ENCODE measurements at regions not wholly inside any gene's neighbourhood (a gene's known extent, or its start where the extent isn't known, plus 50 kb on each side); places are given as distances from the start of the nearest gene placed in this dataset.

DNA sequence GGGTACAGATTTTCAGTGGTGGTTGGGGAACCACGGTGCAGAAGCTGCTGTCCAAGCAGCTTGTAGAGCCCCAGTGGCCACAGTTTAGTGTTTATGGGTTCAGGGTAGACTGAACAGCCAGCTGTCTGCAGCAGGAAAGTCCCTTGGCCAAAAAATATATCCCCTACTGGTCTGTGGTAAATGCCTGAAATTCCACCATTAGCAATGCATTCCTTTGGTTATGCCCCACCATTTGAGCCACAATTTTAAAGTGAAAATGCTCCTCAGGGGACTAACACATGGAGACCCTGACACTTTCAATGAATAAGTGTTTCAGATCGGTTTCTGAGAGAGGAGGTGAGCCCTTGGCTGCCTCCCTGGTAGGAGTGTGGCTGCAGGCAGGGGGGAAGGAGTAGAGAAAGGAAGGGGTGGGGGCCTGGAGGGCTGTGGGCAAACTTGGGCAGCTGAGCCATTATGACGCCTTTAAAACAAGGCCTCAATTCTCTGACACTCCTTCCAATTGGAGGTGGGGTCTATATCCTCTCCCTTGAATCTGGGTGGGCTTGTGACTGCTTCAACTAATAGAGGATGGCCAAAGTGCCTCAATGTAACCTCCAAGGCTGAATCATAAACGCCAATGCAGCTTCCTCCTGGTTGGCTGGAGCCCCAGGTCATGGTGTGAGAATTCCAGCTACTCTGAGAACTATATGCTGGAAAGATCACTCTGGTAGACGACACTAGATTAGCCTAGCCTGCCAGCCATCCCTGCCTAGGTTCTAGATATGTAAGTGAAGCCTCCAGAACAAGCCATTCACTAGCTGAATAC, 75.8 kb upstream of the ATP6AP2 start:
- no peak overlapping the region for H3K4me3 ChIP-seq (replicated peaks; ENCODE audit: low read depth, low read length)
- peak; percentile 50 for DNase-seq (ENCODE audit: low read depth)
- TF ChIP-seq, protein P1, sequence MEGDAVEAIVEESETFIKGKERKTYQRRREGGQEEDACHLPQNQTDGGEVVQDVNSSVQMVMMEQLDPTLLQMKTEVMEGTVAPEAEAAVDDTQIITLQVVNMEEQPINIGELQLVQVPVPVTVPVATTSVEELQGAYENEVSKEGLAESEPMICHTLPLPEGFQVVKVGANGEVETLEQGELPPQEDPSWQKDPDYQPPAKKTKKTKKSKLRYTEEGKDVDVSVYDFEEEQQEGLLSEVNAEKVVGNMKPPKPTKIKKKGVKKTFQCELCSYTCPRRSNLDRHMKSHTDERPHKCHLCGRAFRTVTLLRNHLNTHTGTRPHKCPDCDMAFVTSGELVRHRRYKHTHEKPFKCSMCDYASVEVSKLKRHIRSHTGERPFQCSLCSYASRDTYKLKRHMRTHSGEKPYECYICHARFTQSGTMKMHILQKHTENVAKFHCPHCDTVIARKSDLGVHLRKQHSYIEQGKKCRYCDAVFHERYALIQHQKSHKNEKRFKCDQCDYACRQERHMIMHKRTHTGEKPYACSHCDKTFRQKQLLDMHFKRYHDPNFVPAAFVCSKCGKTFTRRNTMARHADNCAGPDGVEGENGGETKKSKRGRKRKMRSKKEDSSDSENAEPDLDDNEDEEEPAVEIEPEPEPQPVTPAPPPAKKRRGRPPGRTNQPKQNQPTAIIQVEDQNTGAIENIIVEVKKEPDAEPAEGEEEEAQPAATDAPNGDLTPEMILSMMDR (IDR thresholded peaks at IDR 0.05; ENCODE audit: low read length, missing control alignments): no peak

DNA sequence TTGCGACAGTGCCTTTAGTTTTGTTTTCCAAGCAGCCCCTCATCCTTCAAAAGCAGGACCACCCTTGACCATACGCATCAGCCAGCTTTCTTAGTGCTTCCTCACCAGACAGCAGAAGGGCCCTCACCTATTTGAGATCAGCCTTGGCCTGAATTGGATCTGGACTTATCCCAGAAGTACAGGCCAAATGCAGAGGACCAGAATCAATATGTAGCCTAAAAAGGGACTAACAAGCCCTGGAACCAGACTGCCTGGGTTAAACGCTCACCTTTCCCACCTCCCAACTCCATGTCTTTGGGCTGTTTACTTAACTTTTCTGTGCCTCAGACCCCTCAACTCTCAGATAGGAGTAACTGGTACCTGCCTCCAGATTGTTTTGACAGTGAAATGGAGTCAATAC, 77.7 kb upstream of the ATP6AP2 start:
- DNase-seq (ENCODE audit: low read depth): no peak
- no peak overlapping the region for H3K4me3 ChIP-seq (replicated peaks; ENCODE audit: low read depth, low read length)
- TF ChIP-seq, protein P1 (IDR thresholded peaks at IDR 0.05; ENCODE audit: low read length, missing control alignments): no peak

DNA sequence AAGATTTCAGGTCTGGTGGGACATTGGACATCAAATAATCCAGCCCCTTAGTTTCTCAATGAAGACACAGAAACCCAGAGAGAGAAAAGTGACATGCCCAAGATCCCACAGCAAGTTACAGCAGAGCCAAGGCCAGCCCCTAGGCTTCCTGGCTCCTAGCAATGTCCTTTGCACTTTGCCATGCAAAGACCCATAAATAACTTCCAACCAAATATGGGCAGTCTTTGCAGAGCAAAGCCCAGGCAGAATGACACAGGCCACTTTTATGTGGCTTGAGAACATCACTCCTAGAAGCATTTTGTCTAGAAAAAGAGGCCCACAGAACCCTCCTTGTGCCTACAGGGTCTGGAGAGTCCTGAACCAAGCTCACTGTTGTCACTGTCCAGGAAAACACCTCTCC, 78.1 kb upstream of the ATP6AP2 start:
- DNase-seq (ENCODE audit: low read depth): no peak
- TF ChIP-seq, protein P1 (IDR thresholded peaks at IDR 0.05; ENCODE audit: low read length, missing control alignments): no peak
- H3K4me3 ChIP-seq (replicated peaks; ENCODE audit: low read depth, low read length): no peak overlapping the region

DNA sequence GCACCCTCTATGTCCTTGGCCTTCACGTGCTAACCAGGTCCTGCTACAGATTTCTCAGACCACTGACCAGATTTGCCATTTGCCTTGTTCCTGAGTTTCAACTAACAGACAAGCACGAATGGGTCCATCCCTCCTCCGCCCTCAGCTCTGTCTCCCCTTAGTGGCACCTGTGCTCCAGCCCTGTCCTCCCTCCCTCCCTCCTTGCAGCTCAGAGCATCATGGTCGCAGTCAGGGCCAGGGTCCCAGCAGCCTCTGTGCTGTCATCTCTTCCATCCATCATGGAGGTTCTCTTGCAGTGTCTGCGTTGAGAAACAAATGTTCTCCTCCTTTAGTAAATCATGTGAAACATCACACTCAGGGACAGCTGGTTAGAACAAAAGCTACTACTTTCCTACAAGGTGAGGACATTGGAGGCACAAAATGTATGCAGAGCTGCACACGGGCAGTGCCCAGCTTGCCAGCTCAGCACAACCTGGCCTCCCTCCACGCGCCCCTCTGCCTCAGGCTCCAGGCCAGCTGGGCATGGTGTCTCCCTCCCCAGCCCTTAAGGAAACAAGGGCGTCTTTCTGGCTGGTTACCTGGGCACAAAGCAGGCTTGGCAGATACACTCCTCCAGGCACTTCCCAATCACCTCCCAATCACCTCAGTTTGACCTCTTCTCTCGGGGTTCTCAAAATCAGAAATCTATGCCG, 79.5 kb upstream of the ATP6AP2 start:
- TF ChIP-seq, protein P1 (IDR thresholded peaks at IDR 0.05; ENCODE audit: low read length, missing control alignments): no peak
- no peak overlapping the region for H3K4me3 ChIP-seq (replicated peaks; ENCODE audit: low read depth, low read length)
- DNase-seq (ENCODE audit: low read depth): no peak

DNA sequence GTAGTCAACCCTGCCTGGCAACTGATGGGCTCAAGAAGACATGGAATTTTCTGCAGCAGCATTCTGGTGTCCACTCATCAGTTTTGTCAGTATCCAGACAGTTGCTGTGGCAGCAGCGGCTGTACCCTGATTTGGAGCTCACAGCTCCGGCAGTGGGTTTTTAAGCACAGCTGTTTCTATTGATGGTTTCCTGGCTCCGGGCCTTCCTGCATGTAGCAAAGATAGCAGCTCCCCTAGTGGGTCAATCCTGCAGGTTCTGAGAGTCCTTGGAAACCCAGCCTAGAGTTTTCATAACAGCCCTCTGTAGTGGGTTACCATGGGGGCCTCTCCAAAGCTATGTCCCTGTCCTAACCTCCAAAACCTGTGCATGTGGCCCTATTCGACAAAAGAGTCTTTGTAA, 84.0 kb upstream of the ATP6AP2 start:
- H3K4me3 ChIP-seq (replicated peaks; ENCODE audit: low read depth, low read length): no peak overlapping the region
- DNase-seq (ENCODE audit: low read depth): peak; percentile 17
- TF ChIP-seq, protein P1 (IDR thresholded peaks at IDR 0.05; ENCODE audit: low read length, missing control alignments): peak; percentile 24

DNA sequence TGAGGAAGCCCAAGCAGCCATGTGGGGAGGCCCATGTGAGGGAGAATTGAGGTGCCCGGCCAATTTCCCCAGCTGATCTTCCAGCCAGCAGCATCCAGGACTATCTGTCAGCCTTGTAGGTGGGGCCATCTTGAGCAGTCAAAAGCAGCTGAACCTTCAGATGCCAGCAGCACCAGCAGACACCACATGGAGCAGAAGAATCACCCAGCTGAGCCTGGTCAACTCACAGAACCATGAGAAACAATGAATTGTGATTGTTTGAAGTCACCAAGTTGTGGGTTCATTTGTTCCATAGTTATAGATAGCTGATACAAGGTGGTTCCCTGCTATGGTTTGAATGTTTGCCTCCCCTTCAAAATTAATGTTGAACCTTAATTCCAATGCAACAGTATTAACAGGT, 85.1 kb upstream of the ATP6AP2 start:
- DNase-seq (ENCODE audit: low read depth): no peak
- TF ChIP-seq, protein P1 (IDR thresholded peaks at IDR 0.05; ENCODE audit: low read length, missing control alignments): no peak
- H3K4me3 ChIP-seq (replicated peaks; ENCODE audit: low read depth, low read length): no peak overlapping the region

Measured in fibroblast of pulmonary artery (primary cell).